ENCODE measurements at regions not wholly inside any gene's neighbourhood (a gene's known extent, or its start where the extent isn't known, plus 50 kb on each side); places are given as distances from the start of the nearest gene placed in this dataset.

DNA sequence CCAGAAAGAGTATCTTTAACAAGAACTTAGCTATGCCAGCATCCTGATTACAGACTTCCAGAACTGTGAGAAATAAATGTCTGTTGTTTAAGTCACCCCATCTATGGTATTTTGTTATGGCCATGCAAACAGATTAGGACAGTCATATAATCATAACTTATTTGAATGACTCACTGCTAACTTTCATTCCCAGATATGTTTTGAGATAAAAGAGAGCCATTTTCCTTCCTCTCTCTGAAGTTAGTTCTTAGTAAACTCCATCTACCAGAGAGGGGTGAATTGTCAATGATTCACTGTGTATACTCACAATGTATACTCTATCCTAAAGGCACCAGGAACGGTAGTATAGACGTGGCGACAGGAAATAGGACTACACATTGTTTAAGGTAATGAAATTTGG lies 179.4 kb upstream of the DPH6 start:
- TF ChIP-seq EZH2 (IDR thresholded peaks at IDR 0.05; ENCODE audit: borderline replicate concordance, insufficient read depth, low read depth, low read length, poor library complexity, severe bottlenecking) = no peak
- TF ChIP-seq, protein P1, sequence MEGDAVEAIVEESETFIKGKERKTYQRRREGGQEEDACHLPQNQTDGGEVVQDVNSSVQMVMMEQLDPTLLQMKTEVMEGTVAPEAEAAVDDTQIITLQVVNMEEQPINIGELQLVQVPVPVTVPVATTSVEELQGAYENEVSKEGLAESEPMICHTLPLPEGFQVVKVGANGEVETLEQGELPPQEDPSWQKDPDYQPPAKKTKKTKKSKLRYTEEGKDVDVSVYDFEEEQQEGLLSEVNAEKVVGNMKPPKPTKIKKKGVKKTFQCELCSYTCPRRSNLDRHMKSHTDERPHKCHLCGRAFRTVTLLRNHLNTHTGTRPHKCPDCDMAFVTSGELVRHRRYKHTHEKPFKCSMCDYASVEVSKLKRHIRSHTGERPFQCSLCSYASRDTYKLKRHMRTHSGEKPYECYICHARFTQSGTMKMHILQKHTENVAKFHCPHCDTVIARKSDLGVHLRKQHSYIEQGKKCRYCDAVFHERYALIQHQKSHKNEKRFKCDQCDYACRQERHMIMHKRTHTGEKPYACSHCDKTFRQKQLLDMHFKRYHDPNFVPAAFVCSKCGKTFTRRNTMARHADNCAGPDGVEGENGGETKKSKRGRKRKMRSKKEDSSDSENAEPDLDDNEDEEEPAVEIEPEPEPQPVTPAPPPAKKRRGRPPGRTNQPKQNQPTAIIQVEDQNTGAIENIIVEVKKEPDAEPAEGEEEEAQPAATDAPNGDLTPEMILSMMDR (IDR thresholded peaks at IDR 0.05) = no peak
